ENCODE measurements at regions not wholly inside any gene's neighbourhood (a gene's known extent, or its start where the extent isn't known, plus 50 kb on each side); places are given as distances from the start of the nearest gene placed in this dataset.
A peak's percentile ranks its signal among the peaks of the same experiment; 100 is the strongest.

DNA sequence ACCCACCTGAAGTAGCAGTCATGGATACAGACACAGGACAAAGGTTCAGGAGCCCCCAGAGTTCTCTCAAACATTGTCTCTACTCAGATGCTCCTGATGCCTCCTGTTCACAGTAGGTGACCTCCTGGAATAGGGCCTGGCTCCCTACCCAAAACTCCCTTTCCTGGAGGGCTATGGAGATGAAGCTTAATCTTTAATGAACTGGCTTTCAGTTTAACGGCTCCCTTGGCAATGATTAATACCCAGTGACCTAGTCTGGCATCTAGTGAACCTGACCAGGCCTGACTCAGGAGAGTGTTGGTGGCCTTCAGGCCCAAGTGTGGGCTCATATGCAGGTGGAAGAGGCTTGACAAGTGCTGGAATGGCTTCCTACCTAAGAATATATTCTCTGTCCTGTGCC lies 65.2 kb upstream of the TRABD2B start:
- no peak overlapping the region for H3K9ac ChIP-seq (ENCODE audit: insufficient read length)
- H3K36me3 ChIP-seq (ENCODE audit: insufficient read depth, low read length) = no peaks in the 10 kb centered on the region
- no peak overlapping the region for H3K27ac ChIP-seq
- H3K4me3 ChIP-seq = no peak overlapping the region
- no peak for DNase-seq (ENCODE audit: low read depth, low spot score)
- H3K9me3 ChIP-seq (ENCODE audit: low read depth, low read length) = no peaks in the 10 kb centered on the region
- TF ChIP-seq FOXP2 (optimal IDR thresholded peaks at IDR 0.05; ENCODE audit: control extremely low read depth, extremely low read length, insufficient read depth) (no peak), POLR2AphosphoS5 (IDR thresholded peaks at IDR 0.05; ENCODE audit: borderline replicate concordance, low read depth, low read length) (no peak), EZH2 (IDR thresholded peaks at IDR 0.05) (no peak)

DNA sequence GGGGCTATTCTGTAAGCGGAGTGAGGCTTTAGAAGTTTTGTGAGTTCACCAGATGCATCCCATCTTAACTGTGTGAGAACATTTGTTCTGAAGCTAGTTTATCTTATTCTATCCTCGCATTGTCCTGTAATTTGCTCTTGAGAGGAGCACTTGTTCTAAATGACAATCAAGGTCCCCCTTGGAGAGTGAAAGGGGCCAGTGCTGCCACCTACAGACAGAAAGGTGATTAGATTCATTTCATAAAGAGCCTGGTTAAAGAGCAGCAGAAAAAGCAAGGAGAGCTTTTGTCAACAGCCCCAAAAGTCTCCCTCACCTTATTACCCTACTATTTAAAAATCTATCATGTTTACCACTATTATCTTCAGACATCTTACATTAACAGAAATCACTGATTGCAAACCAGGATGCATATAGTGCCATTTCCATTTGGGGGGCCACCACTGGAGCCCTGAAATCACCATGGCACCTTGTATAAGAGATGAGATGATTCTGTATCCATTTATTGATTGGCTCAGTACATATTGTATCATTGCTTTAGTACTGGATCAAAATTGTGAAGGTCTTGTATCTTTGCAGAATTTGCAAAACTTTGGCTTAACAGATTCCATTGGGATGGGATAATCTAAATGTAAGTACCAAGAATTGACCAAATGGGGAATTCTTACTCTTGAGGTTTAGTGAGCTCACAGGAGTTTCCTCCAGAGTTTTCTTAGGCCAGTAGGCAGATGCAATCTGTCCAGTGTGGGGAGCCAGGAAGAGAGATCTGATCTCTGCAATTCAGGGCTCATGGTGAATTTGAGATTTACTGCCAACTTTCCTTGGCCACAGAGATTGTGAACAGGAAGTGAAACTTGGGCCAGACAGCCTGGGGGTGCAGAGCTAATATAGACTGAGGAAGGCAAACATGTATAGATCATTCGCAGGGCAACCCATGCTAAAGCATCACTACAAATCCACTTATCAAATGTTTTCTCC lies 64.3 kb upstream of the TRABD2B start:
- H3K36me3 ChIP-seq (ENCODE audit: insufficient read depth, low read length) = no peaks in the 10 kb centered on the region
- H3K9ac ChIP-seq (ENCODE audit: insufficient read length) = no peak overlapping the region
- H3K9me3 ChIP-seq (ENCODE audit: low read depth, low read length) = no peaks in the 10 kb centered on the region
- peak; percentile 22 for DNase-seq (ENCODE audit: low read depth, low spot score)
- H3K27ac ChIP-seq = no peak overlapping the region
- H3K4me3 ChIP-seq = no peak overlapping the region
- TF ChIP-seq POLR2AphosphoS5 (IDR thresholded peaks at IDR 0.05; ENCODE audit: borderline replicate concordance, low read depth, low read length) (no peak), EZH2 (IDR thresholded peaks at IDR 0.05) (no peak), FOXP2 (optimal IDR thresholded peaks at IDR 0.05; ENCODE audit: control extremely low read depth, extremely low read length, insufficient read depth) (no peak)

GRCh38 chr1:48059289-48059688 lies 62.1 kb upstream of the TRABD2B start:
- no peaks in the 10 kb centered on the region for H3K36me3 ChIP-seq (ENCODE audit: insufficient read depth, low read length)
- H3K9me3 ChIP-seq (ENCODE audit: low read depth, low read length) = no peaks in the 10 kb centered on the region
- no peak overlapping the region for H3K4me3 ChIP-seq
- no peak for TF ChIP-seq EZH2 (IDR thresholded peaks at IDR 0.05)
- no peak for TF ChIP-seq POLR2AphosphoS5 (IDR thresholded peaks at IDR 0.05; ENCODE audit: borderline replicate concordance, low read depth, low read length)
- no peak for TF ChIP-seq FOXP2 (optimal IDR thresholded peaks at IDR 0.05; ENCODE audit: control extremely low read depth, extremely low read length, insufficient read depth)
- no peak overlapping the region for H3K27ac ChIP-seq
- no peak overlapping the region for H3K9ac ChIP-seq (ENCODE audit: insufficient read length)
- no peak for DNase-seq (ENCODE audit: low read depth, low spot score)

GRCh38 chr1:48058135-48059025 lies 61.2 kb upstream of the TRABD2B start:
- H3K36me3 ChIP-seq (ENCODE audit: insufficient read depth, low read length) = no peaks in the 10 kb centered on the region
- no peaks in the 10 kb centered on the region for H3K9me3 ChIP-seq (ENCODE audit: low read depth, low read length)
- H3K27ac ChIP-seq = no peak overlapping the region
- H3K9ac ChIP-seq (ENCODE audit: insufficient read length) = no peak overlapping the region
- no peak for TF ChIP-seq FOXP2 (optimal IDR thresholded peaks at IDR 0.05; ENCODE audit: control extremely low read depth, extremely low read length, insufficient read depth)
- DNase-seq (ENCODE audit: low read depth, low spot score) = peak; percentile 3
- no peak overlapping the region for H3K4me3 ChIP-seq

GRCh38 chr1:48057249-48057648 lies 60.1 kb upstream of the TRABD2B start:
- no peaks in the 10 kb centered on the region for H3K9me3 ChIP-seq (ENCODE audit: low read depth, low read length)
- H3K4me3 ChIP-seq = no peak overlapping the region
- TF ChIP-seq EZH2 (IDR thresholded peaks at IDR 0.05) = no peak
- DNase-seq (ENCODE audit: low read depth, low spot score) = no peak
- H3K9ac ChIP-seq (ENCODE audit: insufficient read length) = no peak overlapping the region
- H3K27ac ChIP-seq = no peak overlapping the region
- H3K36me3 ChIP-seq (ENCODE audit: insufficient read depth, low read length) = no peaks in the 10 kb centered on the region

DNA sequence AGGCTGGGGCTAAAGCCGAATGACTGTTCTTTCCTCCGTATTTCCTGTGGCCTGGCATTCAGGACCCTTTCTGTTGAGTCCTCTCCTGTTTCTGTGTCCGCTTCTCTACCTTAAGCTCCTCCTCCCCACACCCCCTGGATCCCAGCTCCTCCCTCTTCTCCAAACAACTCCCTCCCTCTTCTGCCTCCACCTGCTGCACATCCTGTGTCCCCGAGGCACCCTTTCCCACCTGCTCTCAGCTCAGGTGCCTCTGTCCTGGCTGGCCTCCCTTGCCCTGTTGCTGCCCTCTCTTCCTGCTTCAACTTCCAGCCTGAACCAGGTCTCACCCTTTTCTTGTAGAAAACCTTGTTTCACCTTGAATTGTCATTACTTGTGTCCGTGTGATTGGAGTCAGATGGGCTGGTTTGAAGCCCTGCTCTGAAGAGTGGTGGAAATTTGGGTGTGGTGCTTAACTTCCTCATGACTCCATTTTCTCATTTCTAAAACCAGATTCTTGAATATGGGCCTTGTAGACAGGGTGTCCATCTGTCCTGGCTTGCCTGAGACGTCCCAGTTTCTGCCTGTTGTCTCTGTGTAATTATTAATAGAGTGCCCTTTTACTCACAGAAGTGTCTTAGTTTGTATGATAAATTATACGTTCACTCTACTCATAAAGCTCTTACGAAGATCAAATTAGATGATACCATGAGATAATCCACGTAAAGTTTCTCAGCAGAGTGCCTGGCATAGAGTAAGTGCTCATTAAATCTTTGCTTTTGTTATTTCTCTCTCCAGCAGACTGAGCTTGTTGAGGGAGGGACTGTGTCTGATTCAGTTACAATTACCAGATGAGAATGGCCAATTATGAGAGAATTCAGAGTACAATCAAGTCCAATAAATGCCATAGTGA lies 58.9 kb upstream of the TRABD2B start:
- H3K9ac ChIP-seq (ENCODE audit: insufficient read length) = no peak overlapping the region
- H3K4me3 ChIP-seq = no peak overlapping the region
- TF ChIP-seq POLR2AphosphoS5 (IDR thresholded peaks at IDR 0.05; ENCODE audit: borderline replicate concordance, low read depth, low read length) = no peak
- no peak for TF ChIP-seq FOXP2 (optimal IDR thresholded peaks at IDR 0.05; ENCODE audit: control extremely low read depth, extremely low read length, insufficient read depth)
- TF ChIP-seq EZH2 (IDR thresholded peaks at IDR 0.05) = no peak
- H3K9me3 ChIP-seq (ENCODE audit: low read depth, low read length) = no peaks in the 10 kb centered on the region
- DNase-seq (ENCODE audit: low read depth, low spot score) = no peak
- no peak overlapping the region for H3K27ac ChIP-seq
- no peaks in the 10 kb centered on the region for H3K36me3 ChIP-seq (ENCODE audit: insufficient read depth, low read length)

DNA sequence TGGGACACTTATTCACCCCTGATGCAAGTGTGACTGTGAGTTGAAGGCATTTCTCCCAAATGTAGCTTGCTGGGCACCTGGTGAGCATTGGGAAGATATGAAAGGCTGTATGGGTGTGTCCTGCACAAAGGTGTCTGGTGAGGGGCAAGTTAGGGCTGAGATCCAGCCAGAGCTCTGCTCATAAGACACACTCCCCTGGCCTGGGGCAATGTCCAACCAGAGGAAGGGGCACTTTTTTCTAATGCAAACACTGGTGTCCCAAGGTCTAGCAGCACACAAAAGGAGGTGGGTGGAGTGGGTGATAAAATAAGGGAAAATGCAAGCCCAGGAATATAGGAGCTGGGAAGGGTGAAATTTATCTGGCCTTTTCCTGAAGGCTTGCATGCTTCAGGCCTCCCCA lies 57.0 kb upstream of the TRABD2B start:
- Histone ChIP-seq H3K27ac (no peak overlapping the region), H3K9me3 (ENCODE audit: low read depth, low read length) (no peaks in the 10 kb centered on the region), H3K9ac (ENCODE audit: insufficient read length) (no peak overlapping the region), H3K4me3 (no peak overlapping the region), H3K36me3 (ENCODE audit: insufficient read depth, low read length) (no peaks in the 10 kb centered on the region)
- DNase-seq (ENCODE audit: low read depth, low spot score) = no peak
- TF ChIP-seq FOXP2 (optimal IDR thresholded peaks at IDR 0.05; ENCODE audit: control extremely low read depth, extremely low read length, insufficient read depth) (no peak), EZH2 (IDR thresholded peaks at IDR 0.05) (no peak), POLR2AphosphoS5 (IDR thresholded peaks at IDR 0.05; ENCODE audit: borderline replicate concordance, low read depth, low read length) (no peak)

DNA sequence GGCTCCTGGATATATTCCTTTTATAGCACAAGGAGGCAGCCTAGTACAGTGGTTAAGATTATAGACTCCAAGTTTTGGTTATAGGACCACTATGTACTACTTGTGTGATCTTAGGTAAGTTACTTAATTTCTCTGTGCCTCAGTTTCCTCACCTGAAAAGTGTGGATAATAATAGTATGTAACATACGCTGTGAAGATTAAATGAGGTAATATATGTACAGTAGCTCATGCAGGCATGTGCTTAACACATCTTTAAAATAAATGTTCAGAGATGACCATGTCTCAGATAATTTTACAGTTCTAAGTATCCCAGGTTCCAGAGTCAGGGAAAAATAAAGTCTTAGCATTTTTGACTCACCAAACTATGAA lies 55.7 kb upstream of the TRABD2B start:
- no peaks in the 10 kb centered on the region for H3K36me3 ChIP-seq (ENCODE audit: insufficient read depth, low read length)
- H3K4me3 ChIP-seq = peak overlapping the region; percentile 56
- TF ChIP-seq EZH2 (IDR thresholded peaks at IDR 0.05) (no peak), FOXP2 (optimal IDR thresholded peaks at IDR 0.05; ENCODE audit: control extremely low read depth, extremely low read length, insufficient read depth) (no peak), POLR2AphosphoS5 (IDR thresholded peaks at IDR 0.05; ENCODE audit: borderline replicate concordance, low read depth, low read length) (no peak)
- DNase-seq (ENCODE audit: low read depth, low spot score) = no peak
- no peak overlapping the region for H3K9ac ChIP-seq (ENCODE audit: insufficient read length)
- H3K27ac ChIP-seq = no peak overlapping the region
- H3K9me3 ChIP-seq (ENCODE audit: low read depth, low read length) = no peaks in the 10 kb centered on the region

All from SK-N-MC (cell line).